ENCODE measurements at regions not wholly inside any gene's neighbourhood (a gene's known extent, or its start where the extent isn't known, plus 50 kb on each side); places are given as distances from the start of the nearest gene placed in this dataset.

GRCh38 chr4:147409350-147409749 lies 71.5 kb upstream of the EDNRA start:
- no peak overlapping the region for H3K4me3 ChIP-seq (ENCODE audit: low read depth, poor library complexity, severe bottlenecking)
- no peak for DNase-seq (ENCODE audit: low spot score in 2 of 2)
- intact Hi-C loops (cut with DNase I; ENCODE audit: low total_unique reads) = no loop called here
- WGBS, 2 donors = 57 to 62% methylated on average over 2 of the region's 2 CpGs
- TF ChIP-seq, protein P1, sequence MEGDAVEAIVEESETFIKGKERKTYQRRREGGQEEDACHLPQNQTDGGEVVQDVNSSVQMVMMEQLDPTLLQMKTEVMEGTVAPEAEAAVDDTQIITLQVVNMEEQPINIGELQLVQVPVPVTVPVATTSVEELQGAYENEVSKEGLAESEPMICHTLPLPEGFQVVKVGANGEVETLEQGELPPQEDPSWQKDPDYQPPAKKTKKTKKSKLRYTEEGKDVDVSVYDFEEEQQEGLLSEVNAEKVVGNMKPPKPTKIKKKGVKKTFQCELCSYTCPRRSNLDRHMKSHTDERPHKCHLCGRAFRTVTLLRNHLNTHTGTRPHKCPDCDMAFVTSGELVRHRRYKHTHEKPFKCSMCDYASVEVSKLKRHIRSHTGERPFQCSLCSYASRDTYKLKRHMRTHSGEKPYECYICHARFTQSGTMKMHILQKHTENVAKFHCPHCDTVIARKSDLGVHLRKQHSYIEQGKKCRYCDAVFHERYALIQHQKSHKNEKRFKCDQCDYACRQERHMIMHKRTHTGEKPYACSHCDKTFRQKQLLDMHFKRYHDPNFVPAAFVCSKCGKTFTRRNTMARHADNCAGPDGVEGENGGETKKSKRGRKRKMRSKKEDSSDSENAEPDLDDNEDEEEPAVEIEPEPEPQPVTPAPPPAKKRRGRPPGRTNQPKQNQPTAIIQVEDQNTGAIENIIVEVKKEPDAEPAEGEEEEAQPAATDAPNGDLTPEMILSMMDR (IDR thresholded peaks at IDR 0.05) = no peak
- TF ChIP-seq POLR2A (IDR thresholded peaks at IDR 0.05) = no peak

DNA sequence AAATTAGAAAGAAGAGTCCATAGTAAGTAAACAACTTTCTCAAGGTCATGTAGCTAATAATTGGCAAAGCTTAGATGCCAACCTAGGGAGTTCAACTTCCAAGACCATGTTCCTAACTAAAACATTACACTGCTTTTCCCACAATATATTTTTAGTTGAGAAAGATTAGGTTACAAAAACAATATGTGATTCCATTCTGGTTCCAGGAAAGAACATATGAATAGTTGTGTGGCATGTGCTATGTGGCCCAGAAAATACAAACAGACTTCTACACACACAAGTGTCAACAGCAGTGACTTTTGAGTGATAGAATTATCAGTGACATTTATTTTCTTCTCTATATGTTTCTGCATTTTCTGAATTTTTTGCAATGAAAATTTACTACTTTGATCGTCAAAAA lies 62.7 kb upstream of the EDNRA start:
- DNase-seq (ENCODE audit: low spot score in 2 of 2) = no peak
- 56 to 66% methylated on average over 1 of the region's 1 CpG for WGBS, 2 donors
- intact Hi-C loops (cut with DNase I; ENCODE audit: low total_unique reads) = no loop called here
- TF ChIP-seq, protein P1 (IDR thresholded peaks at IDR 0.05) = no peak
- TF ChIP-seq POLR2A (IDR thresholded peaks at IDR 0.05) = no peak
- no peak overlapping the region for H3K4me3 ChIP-seq (ENCODE audit: low read depth, poor library complexity, severe bottlenecking)

- no peak for TF ChIP-seq POLR2A (IDR thresholded peaks at IDR 0.05)
- TF ChIP-seq, protein P1 (IDR thresholded peaks at IDR 0.05) = no peak
- WGBS, 2 donors = 86 to 87% methylated on average over 2 of the region's 2 CpGs
These were observed 59.4 kb upstream of the EDNRA start for GRCh38 chr4:147421456-147421855.

DNA sequence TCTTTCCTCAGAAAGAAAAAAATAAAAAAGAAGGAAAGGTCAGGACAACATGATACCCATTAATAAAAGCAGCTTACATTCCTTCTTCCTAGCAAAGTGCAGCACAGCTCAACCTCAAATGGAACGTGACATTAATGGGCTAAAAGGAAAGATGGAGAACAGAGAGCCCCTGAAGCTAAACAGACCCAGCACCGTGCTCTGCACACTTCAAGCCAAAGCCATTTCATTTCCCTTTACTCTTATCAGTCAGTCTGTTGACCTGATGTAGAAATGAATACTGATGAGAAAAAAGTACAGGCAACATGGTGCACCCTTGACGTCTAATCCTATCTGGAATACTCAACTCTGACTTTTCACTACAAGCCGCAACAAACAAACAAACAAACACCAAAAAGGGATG lies 57.7 kb upstream of the EDNRA start:
- intact Hi-C loops (cut with DNase I; ENCODE audit: low total_unique reads) = no loop called here
- no peak overlapping the region for H3K4me3 ChIP-seq (ENCODE audit: low read depth, poor library complexity, severe bottlenecking)
- 64% methylated on average over 4 of the region's 4 CpGs for WGBS, 2 donors
- TF ChIP-seq, protein P1 (IDR thresholded peaks at IDR 0.05) = no peak
- no peak for TF ChIP-seq POLR2A (IDR thresholded peaks at IDR 0.05)
- no peak for DNase-seq (ENCODE audit: low spot score in 2 of 2)

More at GRCh38 chr4:147421456-147421855, 59.4 kb upstream of the EDNRA start:
- no peak overlapping the region for H3K4me3 ChIP-seq (ENCODE audit: low read depth, poor library complexity, severe bottlenecking)
- intact Hi-C loops (cut with DNase I; ENCODE audit: low total_unique reads) = no loop called here
- DNase-seq (ENCODE audit: low spot score in 2 of 2) = no peak

- H3K4me3 ChIP-seq (ENCODE audit: low read depth, poor library complexity, severe bottlenecking) = no peak overlapping the region
- TF ChIP-seq POLR2A (IDR thresholded peaks at IDR 0.05) = no peak
- TF ChIP-seq, protein P1 (IDR thresholded peaks at IDR 0.05) = no peak
- no peak for DNase-seq (ENCODE audit: low spot score in 2 of 2)
- 91 to 94% methylated on average over 1 of the region's 1 CpG for WGBS, 2 donors
- intact Hi-C loops (cut with DNase I; ENCODE audit: low total_unique reads) = no loop called here
These were observed 55.9 kb upstream of the EDNRA start for GRCh38 chr4:147425019-147425418.

- intact Hi-C loops (cut with DNase I; ENCODE audit: low total_unique reads) = no loop called here
- WGBS, 2 donors = 71% methylated on average over 4 of the region's 4 CpGs
- TF ChIP-seq, protein P1 (IDR thresholded peaks at IDR 0.05) = no peak
- no peak for TF ChIP-seq POLR2A (IDR thresholded peaks at IDR 0.05)
- no peak overlapping the region for H3K4me3 ChIP-seq (ENCODE audit: low read depth, poor library complexity, severe bottlenecking)
- no peak for DNase-seq (ENCODE audit: low spot score in 2 of 2)
These were observed 52.3 kb upstream of the EDNRA start for GRCh38 chr4:147428583-147428982.
